Epithelial cell of esophagus (primary cell): ENCODE measurements at regions not wholly inside any gene's neighbourhood (a gene's known extent, or its start where the extent isn't known, plus 50 kb on each side); places are given as distances from the start of the nearest gene placed in this dataset.

Experiments
- DNase-seq: peaks from one replicate; pipeline ENCODE4 v3.0.0; 2010; ENCODE audit warnings: low read depth
- H3K4me3 ChIP-seq: 2 replicates; pipeline ENCODE4 v1.5.1; 2011; ENCODE audit warnings: mild to moderate bottlenecking, low read length, control low read depth
- CTCF ChIP-seq: IDR thresholded peaks from 2 replicates; pipeline ENCODE4 v1.5.1; 2011; ENCODE audit warnings: low read depth, mild to moderate bottlenecking, low read length, control low read depth, inconsistent platforms; ENCODE audit not compliant: insufficient read depth; ENCODE audit errors: missing control alignments

DNA sequence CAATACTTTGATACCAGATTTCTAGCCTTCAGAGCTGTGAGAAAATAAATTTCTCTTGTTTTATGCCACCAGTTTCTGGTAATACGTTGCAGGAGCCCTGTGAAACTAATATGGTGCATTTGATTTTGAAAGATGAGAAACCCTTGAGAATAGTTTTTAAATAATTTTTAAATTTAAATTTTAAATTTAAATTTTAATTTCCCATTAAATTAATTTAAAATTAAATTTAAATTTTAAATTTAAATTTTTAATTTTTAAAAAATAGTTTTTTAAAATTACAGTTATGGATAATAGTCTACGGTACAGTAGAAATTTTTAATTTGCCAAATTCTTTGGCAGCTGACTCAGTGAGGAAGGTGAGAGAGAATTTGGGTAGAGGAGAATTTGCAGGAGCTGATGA, 68.6 kb upstream of the SLC24A3 start:
- TF ChIP-seq CTCF: no peak
- DNase-seq: no peak

DNA sequence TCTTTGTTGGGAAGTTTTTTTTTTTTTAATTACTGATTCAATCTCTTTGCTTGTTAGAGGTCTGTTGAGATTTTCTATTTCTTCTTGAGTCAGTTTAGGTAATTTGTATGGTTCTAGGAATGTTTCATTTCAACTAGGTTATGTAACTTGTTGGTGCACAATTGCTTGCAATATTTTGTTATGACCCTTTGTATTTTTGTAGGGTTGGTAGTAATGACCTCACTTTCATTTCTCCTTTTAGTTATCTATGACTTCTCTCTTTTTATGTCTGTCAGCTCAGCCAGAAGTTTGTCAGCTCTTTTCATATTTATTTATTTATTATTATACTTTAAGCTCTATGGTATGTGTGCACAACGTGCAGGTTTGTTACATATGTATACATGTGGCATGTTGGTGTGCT, 51.1 kb upstream of the SLC24A3 start:
- no peak for TF ChIP-seq CTCF
- DNase-seq: no peak
- no peak overlapping the region for H3K4me3 ChIP-seq

More for the DNA sequence above, 68.6 kb upstream of the SLC24A3 start:
- no peak overlapping the region for H3K4me3 ChIP-seq
